Loucy (cell line): ENCODE measurements at regions not wholly inside any gene's neighbourhood (a gene's known extent, or its start where the extent isn't known, plus 50 kb on each side); places are given as distances from the start of the nearest gene placed in this dataset.

Experiments
- EZH2phosphoT487 ChIP-seq: fragments of 200-600 bp; IDR thresholded peaks from 2 replicates; pipeline ENCODE4 v1.6.1; 2018; ENCODE audit warnings: antibody characterized with exemption, mild to moderate bottlenecking, moderate library complexity, borderline replicate concordance
- TF ChIP-seq, protein P1 (sequence below): fragments of 200-600 bp; sonication (generic); conservative IDR thresholded peaks from 2 replicates; pipeline ENCODE4 v1.5.1; 2014; ENCODE audit warnings: mild to moderate bottlenecking, antibody characterized with exemption, low read length

- TF ChIP-seq, protein P1, sequence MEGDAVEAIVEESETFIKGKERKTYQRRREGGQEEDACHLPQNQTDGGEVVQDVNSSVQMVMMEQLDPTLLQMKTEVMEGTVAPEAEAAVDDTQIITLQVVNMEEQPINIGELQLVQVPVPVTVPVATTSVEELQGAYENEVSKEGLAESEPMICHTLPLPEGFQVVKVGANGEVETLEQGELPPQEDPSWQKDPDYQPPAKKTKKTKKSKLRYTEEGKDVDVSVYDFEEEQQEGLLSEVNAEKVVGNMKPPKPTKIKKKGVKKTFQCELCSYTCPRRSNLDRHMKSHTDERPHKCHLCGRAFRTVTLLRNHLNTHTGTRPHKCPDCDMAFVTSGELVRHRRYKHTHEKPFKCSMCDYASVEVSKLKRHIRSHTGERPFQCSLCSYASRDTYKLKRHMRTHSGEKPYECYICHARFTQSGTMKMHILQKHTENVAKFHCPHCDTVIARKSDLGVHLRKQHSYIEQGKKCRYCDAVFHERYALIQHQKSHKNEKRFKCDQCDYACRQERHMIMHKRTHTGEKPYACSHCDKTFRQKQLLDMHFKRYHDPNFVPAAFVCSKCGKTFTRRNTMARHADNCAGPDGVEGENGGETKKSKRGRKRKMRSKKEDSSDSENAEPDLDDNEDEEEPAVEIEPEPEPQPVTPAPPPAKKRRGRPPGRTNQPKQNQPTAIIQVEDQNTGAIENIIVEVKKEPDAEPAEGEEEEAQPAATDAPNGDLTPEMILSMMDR = no peak
- no peak for TF ChIP-seq EZH2phosphoT487
Observed at GRCh38 chrX:39301036-39301435, 499.8 kb downstream of the MID1IP1 start.
